ENCODE measurements at regions not wholly inside any gene's neighbourhood (a gene's known extent, or its start where the extent isn't known, plus 50 kb on each side); places are given as distances from the start of the nearest gene placed in this dataset.
"Not testable (repeated sequence)": the region's sequence is repeated elsewhere in the genome, so short reads cannot be mapped to it uniquely, and the experiment has no call there.

DNA sequence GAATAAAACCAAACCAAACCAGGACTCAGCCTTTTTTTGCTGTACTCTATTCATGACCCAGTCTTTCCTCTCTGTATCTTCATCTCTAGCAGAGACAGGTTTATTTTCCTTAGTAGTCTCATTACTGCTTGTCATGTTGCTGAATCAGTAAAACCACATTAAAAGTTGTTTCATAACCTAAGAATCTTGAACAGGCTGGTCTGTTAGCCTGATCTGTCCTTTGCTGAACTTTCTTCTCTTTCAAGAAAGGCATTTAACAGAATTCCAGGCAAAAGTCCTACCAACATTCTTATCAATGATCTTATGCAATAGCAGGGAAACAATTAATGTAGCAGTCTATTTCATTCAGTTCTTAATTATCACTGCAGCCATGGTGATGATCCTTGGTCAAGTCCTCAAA is 197.7 kb downstream of the CASP12 start:
- peak overlapping the region; percentile 41 for H3K27ac Mint-ChIP-seq
- peaks cover 3% of the 10 kb centered on the region for H3K36me3 Mint-ChIP-seq
- no peaks in the 10 kb centered on the region for H3K27me3 Mint-ChIP-seq
- no peaks in the 10 kb centered on the region for H3K9me3 Mint-ChIP-seq (ENCODE audit: low read depth)
- H3K4me3 Mint-ChIP-seq = peak overlapping the region; percentile 1
- H3K4me1 Mint-ChIP-seq (ENCODE audit: low read depth) = peaks cover 33% of the 10 kb centered on the region

GRCh38 chr11:104699981-104700380 is 198.3 kb downstream of the CASP12 start:
- H3K27me3 Mint-ChIP-seq = no peaks in the 10 kb centered on the region

GRCh38 chr11:104695065-104695463 is 203.2 kb downstream of the CASP12 start:
- Mint-ChIP-seq H3K36me3 (peaks cover 8% of the 10 kb centered on the region), H3K4me3 (no peak overlapping the region), H3K27me3 (no peaks in the 10 kb centered on the region), H3K9me3 (ENCODE audit: low read depth) (peaks cover 3% of the 10 kb centered on the region), H3K27ac (no peak overlapping the region), H3K4me1 (ENCODE audit: low read depth) (peaks cover 10% of the 10 kb centered on the region)

More at GRCh38 chr11:104699981-104700380, 198.3 kb downstream of the CASP12 start:
- Mint-ChIP-seq H3K27ac (no peak overlapping the region), H3K9me3 (ENCODE audit: low read depth) (no peaks in the 10 kb centered on the region), H3K4me1 (ENCODE audit: low read depth) (peaks cover 27% of the 10 kb centered on the region), H3K36me3 (peaks cover 3% of the 10 kb centered on the region), H3K4me3 (no peak overlapping the region)

DNA sequence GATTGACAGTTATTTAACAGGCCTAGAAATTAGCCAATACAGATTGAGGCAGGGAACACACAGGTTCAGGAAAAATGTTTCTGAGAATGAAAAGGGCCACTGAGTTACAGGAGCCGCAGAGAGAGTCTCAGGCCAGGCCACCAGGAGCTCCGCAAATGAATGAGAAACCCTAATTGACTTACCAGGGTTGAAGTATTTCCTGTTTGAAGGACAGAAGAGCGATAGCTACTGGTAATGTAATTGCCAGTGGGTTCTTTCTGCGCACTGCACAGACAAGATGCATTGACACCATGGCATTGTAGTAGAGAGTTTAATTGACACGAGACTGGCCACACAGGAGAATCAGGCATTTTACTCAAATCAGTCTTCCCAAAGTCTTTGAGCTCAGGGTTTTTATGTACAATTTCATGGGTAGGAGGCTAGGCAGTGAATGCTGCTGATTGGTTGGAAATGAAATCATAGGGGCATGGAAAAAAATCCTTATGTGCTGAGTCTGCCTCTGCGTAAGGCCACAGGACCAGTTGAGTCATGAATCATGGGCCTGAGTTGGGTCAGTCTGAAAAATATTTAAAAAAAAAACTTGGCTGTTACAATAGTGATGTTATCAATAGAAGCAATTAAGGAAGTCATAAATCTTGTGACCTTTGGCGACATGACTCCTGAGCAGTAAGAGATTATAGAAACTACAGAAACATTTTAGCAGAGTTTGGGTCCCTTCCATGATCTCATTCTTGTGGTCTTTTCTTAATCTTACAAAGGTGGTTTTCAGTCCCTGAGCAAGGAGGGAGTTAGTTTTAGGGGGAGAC is 203.8 kb downstream of the CASP12 start:
- Mint-ChIP-seq H3K27ac (no peak overlapping the region), H3K9me3 (ENCODE audit: low read depth) (peaks cover 3% of the 10 kb centered on the region)

GRCh38 chr11:104692751-104693150 is 205.5 kb downstream of the CASP12 start:
- H3K36me3 Mint-ChIP-seq = peaks cover 6% of the 10 kb centered on the region
- H3K4me1 Mint-ChIP-seq (ENCODE audit: low read depth) = peaks cover 15% of the 10 kb centered on the region
- no peaks in the 10 kb centered on the region for H3K27me3 Mint-ChIP-seq
- no peak overlapping the region for H3K27ac Mint-ChIP-seq
- no peak overlapping the region for H3K4me3 Mint-ChIP-seq
- H3K9me3 Mint-ChIP-seq (ENCODE audit: low read depth) = peaks cover 3% of the 10 kb centered on the region

More for the DNA sequence above, 203.8 kb downstream of the CASP12 start:
- no peak overlapping the region for H3K4me3 Mint-ChIP-seq
- no peaks in the 10 kb centered on the region for H3K27me3 Mint-ChIP-seq
- peaks cover 8% of the 10 kb centered on the region for H3K36me3 Mint-ChIP-seq
- peaks cover 9% of the 10 kb centered on the region for H3K4me1 Mint-ChIP-seq (ENCODE audit: low read depth)

DNA sequence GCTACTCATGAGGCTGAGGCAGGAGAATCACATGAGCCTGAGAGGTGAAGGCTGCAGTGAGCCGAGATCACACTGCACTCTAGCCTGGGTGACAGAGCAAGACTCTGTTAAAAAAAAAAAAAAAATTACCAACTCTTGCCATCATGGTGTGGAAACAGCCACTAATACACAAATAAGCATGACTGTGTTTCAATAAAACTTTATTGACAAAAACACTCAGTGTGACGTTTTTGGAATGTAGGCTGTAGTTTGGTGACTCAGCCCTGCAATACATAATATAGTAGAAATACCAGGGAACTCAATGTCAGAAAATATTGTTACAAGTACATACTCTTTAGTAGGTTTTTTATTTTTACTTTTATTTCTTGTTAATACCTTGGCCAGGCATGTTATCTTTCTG is 207.1 kb downstream of the CASP12 start:
- Mint-ChIP-seq H3K4me3 (no peak overlapping the region), H3K27me3 (no peaks in the 10 kb centered on the region), H3K36me3 (peaks cover 5% of the 10 kb centered on the region), H3K4me1 (ENCODE audit: low read depth) (peaks cover 15% of the 10 kb centered on the region), H3K9me3 (ENCODE audit: low read depth) (peaks cover 3% of the 10 kb centered on the region), H3K27ac (no peak overlapping the region)

DNA sequence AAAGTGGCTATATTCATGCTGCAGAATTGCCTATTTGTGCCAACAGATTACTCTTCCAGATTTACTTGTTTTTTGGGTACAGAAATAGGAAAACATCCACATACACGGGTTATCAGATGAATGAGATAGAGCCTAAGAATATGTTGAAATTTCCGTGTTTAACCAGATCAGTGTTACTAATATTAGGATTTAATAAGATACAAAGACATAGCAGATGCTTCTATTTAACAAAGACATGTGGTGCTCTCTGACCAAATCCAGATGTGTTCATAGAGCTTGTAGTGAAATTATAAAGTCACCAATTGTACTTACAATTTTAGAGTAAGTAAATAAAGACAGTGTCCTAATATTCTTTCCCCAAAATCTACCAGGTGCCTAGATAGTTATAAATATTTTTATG is 208.0 kb downstream of the CASP12 start:
- H3K4me1 Mint-ChIP-seq (ENCODE audit: low read depth) = peaks cover 15% of the 10 kb centered on the region
- H3K4me3 Mint-ChIP-seq = no peak overlapping the region
- H3K27ac Mint-ChIP-seq = no peak overlapping the region
- no peaks in the 10 kb centered on the region for H3K27me3 Mint-ChIP-seq
- H3K9me3 Mint-ChIP-seq (ENCODE audit: low read depth) = peaks cover 3% of the 10 kb centered on the region
- H3K36me3 Mint-ChIP-seq = peaks cover 5% of the 10 kb centered on the region

GRCh38 chr11:104688731-104689130 is 209.5 kb downstream of the CASP12 start:
- Mint-ChIP-seq H3K9me3 (ENCODE audit: low read depth) (peaks cover 3% of the 10 kb centered on the region), H3K27ac (no peak overlapping the region), H3K4me3 (no peak overlapping the region), H3K27me3 (no peaks in the 10 kb centered on the region), H3K4me1 (ENCODE audit: low read depth) (peaks cover 10% of the 10 kb centered on the region), H3K36me3 (peaks cover 2% of the 10 kb centered on the region)

GRCh38 chr11:104682206-104682605 is 216.1 kb downstream of the CASP12 start:
- Mint-ChIP-seq H3K9me3 (ENCODE audit: low read depth) (no peaks in the 10 kb centered on the region), H3K36me3 (no peaks in the 10 kb centered on the region), H3K4me3 (no peak overlapping the region), H3K4me1 (ENCODE audit: low read depth) (peaks cover 19% of the 10 kb centered on the region), H3K27me3 (no peaks in the 10 kb centered on the region), H3K27ac (no peak overlapping the region)

DNA sequence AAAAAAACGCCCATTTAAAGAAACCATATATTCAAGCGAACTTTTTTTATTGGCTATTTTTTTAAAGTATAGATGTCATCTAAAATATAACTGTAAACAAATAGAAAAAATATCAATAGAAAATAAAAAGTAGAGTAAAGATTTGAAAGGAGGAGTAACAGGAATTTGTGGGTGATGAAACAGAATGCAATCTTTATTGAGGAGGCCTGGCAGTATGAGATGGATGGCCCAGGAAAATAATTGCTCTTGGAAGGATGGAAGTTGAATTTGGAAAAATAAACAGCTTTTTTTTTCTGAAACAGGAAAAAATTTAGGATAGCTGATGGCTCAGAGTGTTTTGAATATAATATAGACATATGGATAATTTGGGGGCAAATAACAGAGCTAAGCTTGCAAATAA is 219.0 kb downstream of the CASP12 start:
- peaks cover 17% of the 10 kb centered on the region for H3K4me1 Mint-ChIP-seq (ENCODE audit: low read depth)
- no peak overlapping the region for H3K27ac Mint-ChIP-seq
- H3K9me3 Mint-ChIP-seq (ENCODE audit: low read depth) = no peaks in the 10 kb centered on the region
- H3K36me3 Mint-ChIP-seq = no peaks in the 10 kb centered on the region
- H3K27me3 Mint-ChIP-seq = no peaks in the 10 kb centered on the region
- no peak overlapping the region for H3K4me3 Mint-ChIP-seq

GRCh38 chr11:104678408-104678807 is 219.9 kb downstream of the CASP12 start:
- Mint-ChIP-seq H3K27ac (no peak overlapping the region), H3K9me3 (ENCODE audit: low read depth) (no peaks in the 10 kb centered on the region), H3K36me3 (no peaks in the 10 kb centered on the region), H3K4me1 (ENCODE audit: low read depth) (peaks cover 21% of the 10 kb centered on the region), H3K27me3 (no peaks in the 10 kb centered on the region), H3K4me3 (no peak overlapping the region)

- H3K4me3 Mint-ChIP-seq; H3K9me3 Mint-ChIP-seq (ENCODE audit: low read depth); H3K27ac Mint-ChIP-seq; H3K27me3 Mint-ChIP-seq; H3K36me3 Mint-ChIP-seq: not testable (repeated sequence)
- peaks cover 18% of the 10 kb centered on the region for H3K4me1 Mint-ChIP-seq (ENCODE audit: low read depth)
These were observed 221.2 kb downstream of the CASP12 start for GRCh38 chr11:104677069-104677468.

GRCh38 chr11:104672897-104673296 is 225.4 kb downstream of the CASP12 start:
- peaks cover 5% of the 10 kb centered on the region for H3K9me3 Mint-ChIP-seq (ENCODE audit: low read depth)
- H3K4me3 Mint-ChIP-seq = no peak overlapping the region
- no peaks in the 10 kb centered on the region for H3K36me3 Mint-ChIP-seq
- H3K27me3 Mint-ChIP-seq = no peaks in the 10 kb centered on the region
- H3K27ac Mint-ChIP-seq = no peak overlapping the region
- H3K4me1 Mint-ChIP-seq (ENCODE audit: low read depth) = peaks cover 15% of the 10 kb centered on the region

GRCh38 chr11:104668797-104669463 is 229.3 kb downstream of the CASP12 start:
- H3K9me3 Mint-ChIP-seq (ENCODE audit: low read depth) = peaks cover 5% of the 10 kb centered on the region
- H3K4me1 Mint-ChIP-seq (ENCODE audit: low read depth) = peaks cover 11% of the 10 kb centered on the region
- no peak overlapping the region for H3K4me3 Mint-ChIP-seq
- H3K27me3 Mint-ChIP-seq = no peaks in the 10 kb centered on the region
- H3K36me3 Mint-ChIP-seq = peaks cover 2% of the 10 kb centered on the region
- H3K27ac Mint-ChIP-seq = peak overlapping the region; percentile 37

GRCh38 chr11:104666624-104667023 is 231.6 kb downstream of the CASP12 start:
- peaks cover 2% of the 10 kb centered on the region for H3K36me3 Mint-ChIP-seq
- no peaks in the 10 kb centered on the region for H3K9me3 Mint-ChIP-seq (ENCODE audit: low read depth)
- H3K4me1 Mint-ChIP-seq (ENCODE audit: low read depth) = peaks cover 11% of the 10 kb centered on the region
- no peak overlapping the region for H3K4me3 Mint-ChIP-seq
- H3K27ac Mint-ChIP-seq = no peak overlapping the region
- H3K27me3 Mint-ChIP-seq = no peaks in the 10 kb centered on the region

Measured in activated naive CD8-positive, alpha-beta T cell (primary cell).